K562 (cell line): ENCODE measurements at regions not wholly inside any gene's neighbourhood (a gene's known extent, or its start where the extent isn't known, plus 50 kb on each side); places are given as distances from the start of the nearest gene placed in this dataset.

Experiments
- EHMT2 ChIP-seq: fragments of 450-650 bp; IDR thresholded peaks from 2 replicates; pipeline ENCODE4 v1.6.1; 2018; ENCODE audit warnings: antibody characterized with exemption
- NCOR1 ChIP-seq: fragments of 450-650 bp; IDR thresholded peaks from 2 replicates; pipeline ENCODE4 v1.6.1; 2016; ENCODE audit warnings: mild to moderate bottlenecking, moderate library complexity
- POLR2AphosphoS5 ChIP-seq: IDR thresholded peaks from 2 replicates; pipeline ENCODE4 v1.6.1; 2011; ENCODE audit warnings: mild to moderate bottlenecking, low read depth, low read length, moderate library complexity; ENCODE audit not compliant: control insufficient read depth, insufficient read depth
- SIRT6 ChIP-seq: IDR thresholded peaks from one replicate; pipeline ENCODE4 v1.6.1; 2012; ENCODE audit warnings: low read depth, mild to moderate bottlenecking, control low read depth, inconsistent platforms, low read length, moderate library complexity
- TCF3 ChIP-seq: sonication (generic); formaldehyde crosslinking; IDR thresholded peaks from 2 replicates; pipeline ENCODE4 v1.4.0; 2020; ENCODE audit warnings: mild to moderate bottlenecking, missing genetic modification reagents
- ZKSCAN1 ChIP-seq: fragments of 150-350 bp; IDR thresholded peaks from 2 replicates; pipeline ENCODE4 v1.6.1; 2016; ENCODE audit warnings: low read depth, low read length
- ZNF224 ChIP-seq: sonication (generic); formaldehyde crosslinking; IDR thresholded peaks from 2 replicates; pipeline ENCODE4 v1.8.0; 2022; ENCODE audit warnings: mild to moderate bottlenecking, missing genetic modification reagents
- ZNF717 ChIP-seq: fragments of 250-450 bp; sonication (Bioruptor Pico); IDR thresholded peaks from 2 replicates; pipeline ENCODE4 v1.5.0; 2021
- TF ChIP-seq, protein P1 (sequence below), 2 experiments: fragments of 450-650 bp in 1 of 2; sonication (generic) in 1 of 2; formaldehyde crosslinking in 1 of 2; IDR thresholded peaks; 2 replicates each; pipeline versions ENCODE4 v1.7.1 to v1.9.0; 2016 to 2022; ENCODE audit warnings: inconsistent platforms in 1 of 2, mild to moderate bottlenecking in 1 of 2, missing genetic modification reagents in 1 of 2

DNA sequence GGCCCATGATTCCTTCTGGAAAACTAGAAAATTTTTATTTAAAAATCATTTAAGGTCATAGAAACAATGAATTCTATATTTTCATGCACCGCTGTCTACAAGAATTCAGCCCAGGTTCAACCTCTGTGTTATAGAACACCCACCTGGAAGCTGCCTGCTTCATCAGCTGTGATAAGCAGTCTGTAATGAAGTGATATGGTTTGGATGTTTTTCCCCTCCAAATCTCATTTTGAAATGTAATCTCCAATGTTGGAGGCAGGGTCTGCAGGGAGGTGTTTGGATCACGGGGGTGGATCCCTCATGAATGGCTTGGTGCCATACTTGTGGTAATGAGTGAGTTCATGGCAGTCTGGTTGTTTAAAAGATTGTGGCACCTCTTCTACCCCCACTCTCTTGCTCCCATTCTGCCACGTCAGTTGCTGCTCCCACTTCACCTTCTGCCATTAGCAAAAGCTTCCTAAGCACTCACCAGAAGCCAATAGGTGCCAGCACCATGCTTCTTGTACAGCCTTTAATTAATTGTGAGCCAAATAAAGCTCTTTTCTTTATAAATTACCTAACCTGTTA lies 55.6 kb downstream of the MRPL32 start (continued):
- TF ChIP-seq, protein P1, sequence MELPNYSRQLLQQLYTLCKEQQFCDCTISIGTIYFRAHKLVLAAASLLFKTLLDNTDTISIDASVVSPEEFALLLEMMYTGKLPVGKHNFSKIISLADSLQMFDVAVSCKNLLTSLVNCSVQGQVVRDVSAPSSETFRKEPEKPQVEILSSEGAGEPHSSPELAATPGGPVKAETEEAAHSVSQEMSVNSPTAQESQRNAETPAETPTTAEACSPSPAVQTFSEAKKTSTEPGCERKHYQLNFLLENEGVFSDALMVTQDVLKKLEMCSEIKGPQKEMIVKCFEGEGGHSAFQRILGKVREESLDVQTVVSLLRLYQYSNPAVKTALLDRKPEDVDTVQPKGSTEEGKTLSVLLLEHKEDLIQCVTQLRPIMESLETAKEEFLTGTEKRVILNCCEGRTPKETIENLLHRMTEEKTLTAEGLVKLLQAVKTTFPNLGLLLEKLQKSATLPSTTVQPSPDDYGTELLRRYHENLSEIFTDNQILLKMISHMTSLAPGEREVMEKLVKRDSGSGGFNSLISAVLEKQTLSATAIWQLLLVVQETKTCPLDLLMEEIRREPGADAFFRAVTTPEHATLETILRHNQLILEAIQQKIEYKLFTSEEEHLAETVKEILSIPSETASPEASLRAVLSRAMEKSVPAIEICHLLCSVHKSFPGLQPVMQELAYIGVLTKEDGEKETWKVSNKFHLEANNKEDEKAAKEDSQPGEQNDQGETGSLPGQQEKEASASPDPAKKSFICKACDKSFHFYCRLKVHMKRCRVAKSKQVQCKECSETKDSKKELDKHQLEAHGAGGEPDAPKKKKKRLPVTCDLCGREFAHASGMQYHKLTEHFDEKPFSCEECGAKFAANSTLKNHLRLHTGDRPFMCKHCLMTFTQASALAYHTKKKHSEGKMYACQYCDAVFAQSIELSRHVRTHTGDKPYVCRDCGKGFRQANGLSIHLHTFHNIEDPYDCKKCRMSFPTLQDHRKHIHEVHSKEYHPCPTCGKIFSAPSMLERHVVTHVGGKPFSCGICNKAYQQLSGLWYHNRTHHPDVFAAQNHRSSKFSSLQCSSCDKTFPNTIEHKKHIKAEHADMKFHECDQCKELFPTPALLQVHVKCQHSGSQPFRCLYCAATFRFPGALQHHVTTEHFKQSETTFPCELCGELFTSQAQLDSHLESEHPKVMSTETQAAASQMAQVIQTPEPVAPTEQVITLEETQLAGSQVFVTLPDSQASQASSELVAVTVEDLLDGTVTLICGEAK (IDR thresholded peaks at IDR 0.05): no peak
- TF ChIP-seq, protein P1 (CRISPR knock-in tag; IDR thresholded peaks at IDR 0.05): no peak
- no peak for TF ChIP-seq ZNF224 (CRISPR knock-in tag)
- peak; percentile 65; the same call in 1 of the 2 replicates for TF ChIP-seq NCOR1
- TF ChIP-seq ZNF717 (CRISPR knock-in tag): no peak
- TF ChIP-seq ZKSCAN1: no peak
- TF ChIP-seq SIRT6: no peak
- no peak for TF ChIP-seq EHMT2
- TF ChIP-seq TCF3: peak; percentile 44; the same call in 1 of the 2 replicates
- TF ChIP-seq POLR2AphosphoS5: peak; percentile 43; the same call in 1 of the 2 replicates
